ENCODE measurements at regions not wholly inside any gene's neighbourhood (a gene's known extent, or its start where the extent isn't known, plus 50 kb on each side); places are given as distances from the start of the nearest gene placed in this dataset.
"Not testable (repeated sequence)": the region's sequence is repeated elsewhere in the genome, so short reads cannot be mapped to it uniquely, and the experiment has no call there.

- DNase-seq: no peak
Measured at GRCh38 chr21:35737899-35738346, 322.4 kb downstream of the SETD4 start.

GRCh38 chr21:35737449-35737848, 322.9 kb downstream of the SETD4 start:
- DNase-seq: no peak

GRCh38 chr21:35732788-35733187, 327.5 kb downstream of the SETD4 start:
- no peak for DNase-seq

GRCh38 chr21:35730325-35730724, 330.0 kb downstream of the SETD4 start:
- DNase-seq: no peak

GRCh38 chr21:35727830-35728229, 332.5 kb downstream of the SETD4 start:
- DNase-seq: no peak

- no peak for DNase-seq
Measured at GRCh38 chr21:35724156-35724555, 336.2 kb downstream of the SETD4 start.

- DNase-seq: no peak
Measured at GRCh38 chr21:35721701-35722100, 338.6 kb downstream of the SETD4 start.

- no peak for DNase-seq
Measured at GRCh38 chr21:35720208-35720731, 340.1 kb downstream of the SETD4 start.

- DNase-seq: no peak
Measured at GRCh38 chr21:35719080-35719479, 341.2 kb downstream of the SETD4 start.

GRCh38 chr21:35716876-35717565, 343.3 kb downstream of the SETD4 start:
- DNase-seq: no peak

GRCh38 chr21:35713914-35714313, 346.4 kb downstream of the SETD4 start:
- DNase-seq: no peak

GRCh38 chr21:35711661-35712060, 348.7 kb downstream of the SETD4 start:
- no peak for DNase-seq

- no peak for DNase-seq
Measured at GRCh38 chr21:35711213-35711612, 349.1 kb downstream of the SETD4 start.

- DNase-seq: not testable (repeated sequence)
Measured at GRCh38 chr21:35709990-35710389, 350.3 kb downstream of the SETD4 start.

- DNase-seq: no peak
Measured at GRCh38 chr21:35705888-35706287, 354.4 kb downstream of the SETD4 start.

GRCh38 chr21:35705237-35705887, 355.0 kb downstream of the SETD4 start:
- no peak for DNase-seq

- DNase-seq: no peak
Measured at GRCh38 chr21:35703704-35704103, 356.6 kb downstream of the SETD4 start.

- DNase-seq: no peak
Measured at GRCh38 chr21:35699361-35699760, 361.0 kb downstream of the SETD4 start.

GRCh38 chr21:35697321-35697808, 363.0 kb downstream of the SETD4 start:
- peak; percentile 51 for DNase-seq

GRCh38 chr21:35696644-35697043, 363.7 kb downstream of the SETD4 start:
- DNase-seq: no peak

- DNase-seq: no peak
Measured at GRCh38 chr21:35692311-35692710, 368.0 kb downstream of the SETD4 start.

- no peak for DNase-seq
Measured at GRCh38 chr21:35690436-35690835, 369.9 kb downstream of the SETD4 start.

- no peak for DNase-seq
Measured at GRCh38 chr21:35686156-35686555, 374.2 kb downstream of the SETD4 start.

- DNase-seq: no peak
Measured at GRCh38 chr21:35683664-35684304, 376.5 kb downstream of the SETD4 start.

Measured in SHP77 treated with DMSO at 0.1 percent for 48 hours (cell line).